T-helper 1 cell treated with Interleukin-12 subunit alpha and Interleukin-12 subunit beta and Interleukin-4 antibody, amounts not matched to agents 30 ng/mL and 1 ng/mL, for 36 hours (primary cell): ENCODE measurements at regions not wholly inside any gene's neighbourhood (a gene's known extent, or its start where the extent isn't known, plus 50 kb on each side); places are given as distances from the start of the nearest gene placed in this dataset.

Experiments
- intact Hi-C: fragments of 100-400 bp; cut with micrococcal nuclease; formaldehyde crosslinking; loops from one replicate; pipeline ENCODE4 v1.15.1; 2024

DNA sequence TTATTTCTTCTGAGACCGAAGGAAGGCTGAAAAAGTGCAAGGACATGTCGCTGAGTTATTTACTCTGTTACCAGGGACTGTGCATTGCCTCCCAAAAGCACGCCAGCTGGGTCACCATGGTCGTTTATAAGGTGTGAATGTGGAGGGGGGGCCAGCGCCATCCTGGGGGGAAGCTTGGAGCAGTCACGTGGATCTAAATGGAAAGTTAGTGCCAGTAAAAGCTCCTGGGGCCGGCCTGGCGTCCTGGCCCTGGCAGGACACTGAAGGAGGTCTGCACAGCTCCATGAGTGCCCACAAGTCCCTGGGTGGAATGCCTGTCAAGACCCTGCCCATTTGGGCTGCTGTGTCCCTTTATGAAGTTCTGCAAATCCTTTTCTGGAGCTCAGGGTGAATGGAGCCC is 82.6 kb downstream of the C16orf95 start:
- intact Hi-C loops = no loop called here

DNA sequence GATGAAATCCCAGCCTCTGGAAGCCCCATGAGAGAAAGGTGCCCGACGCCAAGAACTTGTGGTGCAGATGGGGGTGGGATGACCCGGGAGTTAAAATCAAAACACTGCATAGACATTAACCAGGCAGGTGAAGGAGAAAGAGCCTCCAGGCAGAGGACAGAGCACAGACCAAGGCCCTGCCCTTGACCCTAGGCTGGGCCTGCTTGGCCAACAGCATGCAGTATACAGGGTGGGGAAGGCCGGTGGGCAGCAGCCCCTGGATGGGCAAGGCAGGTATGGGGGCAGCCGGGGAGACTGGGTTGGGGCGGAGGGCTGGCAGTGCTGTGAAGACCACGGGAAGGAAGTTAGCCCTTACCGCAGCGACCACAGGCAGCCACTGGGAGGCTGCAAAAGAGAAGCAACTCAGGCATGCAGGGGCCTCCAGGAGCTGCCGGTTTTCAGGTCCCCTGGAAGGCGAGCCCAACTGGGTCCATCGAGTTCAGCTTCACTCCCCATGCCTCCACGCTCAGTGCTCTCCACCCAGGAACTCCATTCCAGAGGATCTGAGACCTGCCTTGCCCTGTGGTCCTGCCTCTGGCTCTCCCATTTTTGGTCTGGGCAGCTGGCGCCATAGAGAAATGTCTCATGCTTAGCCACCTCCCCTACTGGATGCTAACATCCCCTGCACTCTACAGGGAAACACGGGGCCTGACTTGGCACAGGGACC is 81.2 kb downstream of the C16orf95 start:
- intact Hi-C loops = no loop called here

DNA sequence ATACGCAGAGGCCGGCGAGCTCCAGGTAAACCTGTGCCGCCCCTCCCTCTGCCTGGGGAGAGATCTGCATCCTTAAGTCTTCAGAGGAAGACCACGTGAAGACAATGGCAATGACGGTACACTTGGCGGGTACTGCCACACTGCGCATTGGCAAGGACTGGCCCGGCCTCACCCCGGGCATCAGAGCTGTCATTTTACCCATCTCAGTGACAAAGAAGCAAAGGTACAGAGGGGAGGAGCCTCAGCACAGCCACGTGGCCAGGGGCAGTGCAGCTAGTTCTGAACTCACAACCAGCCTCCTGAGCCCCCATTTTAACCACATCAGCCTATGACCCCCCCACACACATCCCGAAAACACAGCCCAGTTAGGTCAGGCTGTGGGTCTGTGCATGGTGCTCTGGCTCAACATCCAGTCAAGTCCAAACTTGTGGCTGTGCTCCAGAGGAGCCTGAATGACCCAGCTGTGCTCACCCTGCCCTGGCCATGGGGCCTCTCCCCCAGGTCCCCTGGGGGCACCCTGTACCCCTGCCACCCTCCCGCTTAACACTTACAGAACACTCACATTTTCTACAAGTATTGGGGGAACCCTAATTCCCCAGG is 80.6 kb downstream of the C16orf95 start:
- intact Hi-C loops = no loop called here

DNA sequence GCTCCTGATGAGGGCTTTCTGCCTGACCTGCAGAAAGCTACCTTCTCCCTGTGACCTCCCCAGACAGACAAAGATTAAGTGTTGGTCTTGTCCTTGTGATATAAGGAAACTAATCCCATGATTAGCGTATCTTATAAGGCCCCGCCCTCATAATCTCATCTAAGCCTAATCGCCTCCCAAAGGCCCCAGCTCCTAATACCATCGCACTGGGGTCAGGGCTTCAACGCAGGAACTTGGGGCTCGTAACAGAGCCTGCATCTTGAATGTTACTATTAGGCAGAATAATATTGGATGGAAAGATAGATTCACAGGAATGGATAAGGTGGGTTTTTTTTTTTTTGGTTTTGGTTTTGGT is 78.9 kb downstream of the C16orf95 start:
- intact Hi-C loops = no loop called here

DNA sequence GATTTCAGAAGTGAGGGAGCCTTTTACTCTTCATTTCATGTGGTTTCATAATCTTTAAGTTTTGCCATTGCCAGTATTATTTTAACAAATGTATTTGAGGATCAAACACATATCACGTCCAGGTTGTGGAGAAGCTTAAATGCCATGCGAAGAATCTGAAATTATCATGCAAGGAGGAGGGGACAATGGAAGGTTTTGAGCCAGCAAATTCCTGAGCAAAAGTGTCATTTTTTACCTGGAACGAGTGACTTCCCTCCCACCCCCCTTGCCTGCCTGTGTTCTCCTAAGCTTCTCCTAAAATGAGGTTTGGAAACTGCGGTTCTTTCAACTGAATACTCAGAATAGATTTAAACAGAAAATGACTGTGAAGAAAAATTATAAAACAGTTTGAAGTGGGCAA is 77.6 kb downstream of the C16orf95 start:
- intact Hi-C loops = no loop called here

DNA sequence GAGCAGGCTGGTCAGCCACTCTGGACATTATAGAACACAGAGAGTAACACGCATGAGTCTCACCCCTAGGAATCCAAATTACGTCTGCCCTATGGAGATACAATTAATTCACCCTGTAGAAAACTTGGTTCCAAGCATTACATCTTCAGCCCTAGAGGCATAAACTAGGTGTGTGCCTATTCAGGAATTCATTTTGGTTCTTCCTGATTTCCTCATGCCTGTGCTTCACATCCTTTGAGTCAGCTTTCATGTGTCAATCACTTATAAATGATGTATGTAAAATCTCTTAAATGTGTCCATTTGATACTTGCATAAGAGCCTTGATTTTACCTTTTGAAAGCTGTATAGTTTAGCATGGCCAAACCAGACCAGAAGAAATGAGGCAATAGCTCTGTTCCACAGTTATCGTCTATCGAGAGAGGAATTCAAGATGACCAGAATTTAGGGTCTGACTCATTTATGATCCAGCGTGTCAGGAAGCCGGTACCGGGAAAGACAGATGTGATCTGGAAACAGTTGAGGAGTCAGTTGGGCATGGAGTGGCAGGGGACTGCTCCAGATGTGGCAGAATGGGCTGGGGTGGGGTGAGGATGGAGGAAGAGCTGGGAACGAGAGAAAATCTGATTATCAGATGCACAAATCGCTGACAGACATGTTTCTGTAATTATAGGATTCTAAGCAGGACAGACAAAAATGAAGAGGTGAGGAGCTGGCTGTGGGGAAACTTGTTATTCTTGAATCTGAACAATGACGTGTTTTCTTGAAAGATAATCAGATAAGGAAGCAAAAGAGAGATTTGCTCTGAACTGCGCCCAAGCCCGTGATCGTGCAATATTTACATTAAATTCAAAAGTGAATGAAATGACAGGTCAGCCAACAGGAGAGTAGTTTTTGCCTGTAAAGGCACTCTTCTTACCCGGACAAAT is 76.7 kb downstream of the C16orf95 start:
- intact Hi-C loops = no loop called here

DNA sequence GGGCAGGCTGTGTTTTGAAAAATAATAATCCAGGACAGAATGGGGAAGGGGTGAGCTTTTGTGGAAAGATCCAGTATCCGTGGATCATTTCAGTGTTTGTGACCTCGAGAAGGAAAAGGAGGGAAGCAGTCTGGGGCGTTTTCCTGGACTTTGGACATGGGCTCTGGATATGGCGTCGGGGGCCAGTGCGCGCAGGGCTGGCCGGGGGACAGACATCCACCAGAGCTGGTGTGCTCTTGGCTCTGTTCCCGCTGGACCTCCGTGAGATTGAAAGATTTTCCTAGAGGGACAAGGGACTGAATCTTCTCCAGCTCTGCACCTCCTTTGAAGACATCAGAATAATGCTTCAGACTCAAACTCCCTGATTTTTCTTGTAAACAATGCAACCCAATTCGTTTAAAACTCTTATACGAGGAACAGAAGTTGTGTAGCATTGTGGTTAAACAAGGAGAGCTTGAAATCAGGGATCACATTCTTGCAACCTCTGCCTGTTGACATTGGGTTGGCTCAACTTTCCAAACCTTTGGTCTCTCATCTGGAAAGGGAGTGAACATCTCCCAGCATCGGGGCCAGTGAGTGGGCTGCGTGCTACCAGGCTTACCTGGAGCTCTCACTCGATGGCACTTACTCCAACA is 75.9 kb downstream of the C16orf95 start:
- intact Hi-C loops = no loop called here

DNA sequence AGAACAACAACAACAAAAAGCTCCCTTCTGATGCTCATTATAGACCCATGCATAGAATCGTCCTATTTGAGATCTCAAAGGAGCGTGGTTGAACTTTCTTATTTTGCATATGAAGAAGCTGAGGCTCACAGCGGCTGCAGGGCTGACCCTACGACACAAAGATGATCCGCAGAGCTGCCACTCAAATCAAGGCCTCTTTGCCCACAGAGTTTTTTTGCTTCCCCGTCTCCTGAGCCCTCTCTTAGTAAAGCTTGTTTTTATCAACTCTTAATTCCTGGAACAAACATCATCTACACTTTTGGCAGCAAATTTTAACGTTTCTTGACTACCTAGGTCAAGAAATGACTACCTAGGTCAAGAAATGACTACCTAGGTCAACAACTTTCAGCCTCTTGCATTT is 73.7 kb downstream of the C16orf95 start:
- intact Hi-C loops = no loop called here

DNA sequence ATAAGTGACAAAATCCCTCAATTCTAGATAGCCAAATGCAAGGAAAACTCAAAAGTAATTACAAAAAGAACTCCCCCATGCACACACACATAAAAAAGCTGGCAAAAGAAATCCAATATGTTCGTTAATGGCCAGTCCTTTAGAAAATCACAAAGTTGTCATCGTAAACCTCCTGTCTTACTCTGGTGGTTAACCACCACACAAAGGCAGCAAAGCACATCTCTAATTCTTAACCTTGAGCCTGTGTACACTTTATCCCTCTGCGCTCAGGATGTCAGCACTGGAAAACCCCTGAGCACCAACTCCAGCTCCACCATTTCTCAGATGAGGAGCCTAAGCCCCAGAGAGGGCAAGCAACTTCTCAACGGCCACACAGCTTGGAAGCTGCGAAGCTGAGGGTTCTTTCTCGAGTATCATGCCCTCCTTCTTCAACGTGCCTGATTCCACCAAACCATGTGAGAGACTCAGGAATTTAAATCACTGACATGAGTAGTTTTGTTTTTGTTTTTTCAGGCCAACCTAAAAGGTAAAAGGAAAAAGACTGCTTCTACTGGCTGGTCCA is 72.5 kb downstream of the C16orf95 start:
- intact Hi-C loops = no loop called here

DNA sequence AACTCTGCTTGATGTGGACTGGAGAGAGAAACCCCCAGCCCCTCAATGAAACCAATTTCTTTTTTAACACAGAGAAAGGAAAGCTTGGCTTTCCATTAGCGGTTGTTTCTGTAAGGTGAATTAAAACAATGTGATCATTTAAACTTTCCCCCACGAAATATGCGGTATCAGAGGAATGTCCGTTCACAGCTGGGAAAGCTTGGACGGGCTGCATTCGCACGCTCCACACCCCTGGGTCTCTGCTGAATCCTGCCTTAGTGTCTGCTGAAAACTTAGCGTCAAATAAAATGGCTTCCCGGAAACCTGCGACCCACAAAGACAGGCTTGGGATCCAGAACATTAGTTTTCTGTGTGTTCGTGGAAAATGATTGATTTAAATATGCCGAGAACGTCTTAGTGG is 71.7 kb downstream of the C16orf95 start:
- intact Hi-C loops = no loop called here

DNA sequence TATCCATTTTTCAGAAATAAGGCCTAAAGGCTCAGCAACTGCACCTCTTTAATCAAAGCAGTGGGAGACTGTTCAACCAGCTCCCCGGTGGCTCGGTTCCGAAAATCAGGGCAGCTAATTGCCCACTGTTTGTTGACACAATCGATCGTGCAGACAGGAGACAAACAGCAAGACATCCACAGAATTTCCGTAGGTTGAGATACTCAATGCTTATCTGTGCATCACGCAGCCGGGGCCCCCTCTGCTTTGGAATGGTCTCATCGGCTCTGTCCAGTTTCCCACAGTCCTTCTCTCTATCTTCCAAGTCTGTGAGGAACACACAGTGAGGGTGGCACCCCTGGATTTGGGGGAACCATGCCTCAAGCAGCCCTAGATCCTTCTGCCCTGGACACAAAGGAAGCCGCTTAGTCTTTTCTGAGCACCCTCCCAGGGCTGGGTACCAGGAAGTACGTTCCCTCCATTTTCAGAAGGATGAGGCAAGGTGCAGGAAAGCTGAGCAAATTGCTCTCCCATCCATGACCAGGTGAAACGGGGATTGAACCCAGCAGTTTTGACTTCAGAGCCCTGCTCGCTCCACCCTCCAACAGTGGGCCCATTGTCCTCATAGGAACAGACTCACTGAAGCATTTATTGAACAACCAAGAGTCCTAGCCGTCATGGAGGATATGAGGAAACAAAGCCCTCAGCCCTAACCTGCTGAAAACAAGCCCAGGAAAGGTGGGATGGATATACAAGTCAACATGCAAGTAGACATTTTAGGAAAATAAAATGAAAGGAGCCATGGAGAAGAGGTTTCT is 70.7 kb downstream of the C16orf95 start:
- intact Hi-C loops = no loop called here

DNA sequence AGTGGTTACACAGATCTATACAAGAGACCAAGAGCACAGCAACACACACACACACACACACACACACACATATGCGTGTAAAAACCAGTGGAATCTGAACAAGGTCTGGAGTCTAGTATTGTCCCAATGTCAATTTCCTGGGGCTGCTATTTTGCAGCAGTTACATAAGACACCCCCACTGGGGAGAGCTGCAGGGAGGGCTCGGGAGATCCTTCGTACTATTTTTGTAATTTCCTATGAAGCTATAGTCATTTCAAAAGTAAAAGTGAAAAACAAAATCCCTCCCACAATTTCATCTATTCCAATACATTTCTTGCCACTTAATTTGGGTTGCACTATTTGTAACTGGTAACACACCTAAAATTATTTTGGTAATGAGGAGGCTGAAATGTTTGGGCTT is 68.5 kb downstream of the C16orf95 start:
- intact Hi-C loops = no loop called here

DNA sequence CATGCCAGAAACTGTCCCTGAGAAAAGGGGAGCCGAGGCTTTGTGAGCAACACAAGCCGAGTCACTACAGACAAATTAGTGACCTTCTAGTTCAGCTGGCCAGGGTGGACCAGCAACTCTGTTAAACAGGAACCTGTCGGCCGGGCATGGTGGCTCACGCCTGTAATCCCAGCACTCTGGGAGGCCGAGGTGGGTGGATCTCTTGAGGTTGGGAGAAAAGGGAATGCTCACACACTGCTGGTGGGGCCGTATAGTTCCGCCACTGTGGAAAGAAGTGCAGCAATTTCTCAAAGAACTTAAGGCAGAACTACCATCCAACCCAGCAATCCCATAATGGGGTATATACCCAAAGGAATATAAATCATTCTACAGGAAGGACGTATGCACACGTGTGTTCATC is 67.8 kb downstream of the C16orf95 start:
- intact Hi-C loops = no loop called here

DNA sequence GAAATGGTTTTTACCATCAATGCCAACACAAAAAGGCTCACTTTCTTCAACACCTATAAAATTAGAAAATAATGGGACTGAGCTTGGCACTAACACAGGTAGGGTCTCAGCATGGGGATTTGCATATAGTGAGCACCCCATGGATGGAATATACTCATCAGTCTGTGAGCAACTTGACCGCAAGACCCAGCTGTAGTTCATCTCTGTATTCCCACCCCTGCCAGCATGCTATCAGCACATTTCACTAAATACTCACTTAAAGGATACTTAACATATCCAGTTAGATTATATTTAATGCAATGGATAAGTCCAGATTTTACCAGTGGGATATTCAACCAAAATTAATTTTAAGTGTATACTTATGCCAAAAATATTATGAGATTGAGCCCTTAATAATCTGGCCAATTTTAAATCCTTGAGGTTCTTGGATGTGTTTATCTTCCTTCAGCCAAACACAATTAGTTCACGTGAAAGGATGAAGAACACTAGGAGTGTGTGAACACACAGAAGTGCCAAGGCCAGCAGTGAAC is 66.7 kb downstream of the C16orf95 start:
- intact Hi-C loops = no loop called here

DNA sequence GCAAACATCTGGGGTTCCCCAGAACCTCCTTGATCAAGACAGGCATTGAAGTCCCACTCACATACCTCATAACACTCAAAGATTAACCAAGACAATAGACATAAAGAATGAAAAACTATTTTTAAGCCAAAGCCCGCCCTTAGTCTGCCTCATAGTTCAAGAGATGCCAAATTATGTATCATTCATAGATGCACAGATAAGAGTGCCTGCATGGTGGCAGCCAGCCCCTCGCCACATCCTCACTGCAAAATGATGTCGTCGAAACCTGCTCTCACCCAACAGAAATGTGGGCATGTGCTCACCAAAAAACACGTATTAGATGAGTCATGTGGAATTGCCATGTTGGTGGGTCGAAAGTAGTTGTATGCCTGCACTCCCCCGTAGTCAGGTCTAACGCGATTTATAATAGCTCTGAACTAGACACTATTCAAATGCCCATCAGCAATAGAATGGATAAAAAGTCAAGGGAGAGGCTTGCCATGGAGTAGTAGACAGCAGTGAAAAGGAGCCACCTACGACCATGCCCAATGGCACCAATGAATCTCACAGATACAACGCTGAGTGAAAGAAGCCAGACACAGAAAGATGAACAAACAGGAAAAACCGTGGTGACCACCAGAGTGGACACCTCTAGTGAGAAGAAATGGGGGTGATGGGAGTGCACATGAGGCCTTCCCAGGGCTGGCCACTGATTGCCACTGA is 64.8 kb downstream of the C16orf95 start:
- intact Hi-C loops = no loop called here
